ENCODE measurements at regions not wholly inside any gene's neighbourhood (a gene's known extent, or its start where the extent isn't known, plus 50 kb on each side); places are given as distances from the start of the nearest gene placed in this dataset.

DNA sequence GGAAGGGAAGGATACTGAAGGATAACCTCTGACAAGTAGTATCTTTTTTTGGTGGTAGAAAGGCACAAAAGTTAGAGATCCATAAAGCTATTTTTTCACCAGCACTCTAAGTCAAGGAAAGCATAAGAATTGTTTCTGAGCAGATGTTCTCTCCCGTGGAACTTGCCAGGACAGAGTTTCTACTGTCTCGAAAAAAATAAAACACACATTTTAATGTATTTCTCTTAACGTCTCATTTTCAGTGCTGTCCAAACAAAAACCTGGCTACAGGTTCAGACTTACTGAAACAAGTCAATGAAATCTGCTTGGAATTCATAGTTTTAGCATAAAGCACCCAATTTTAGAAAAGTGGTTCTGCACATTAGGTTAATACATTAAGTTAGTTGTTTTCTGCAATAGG is 338.3 kb downstream of the LTN1 start:
- DNase-seq (ENCODE audit: low read depth in 2 of 2): no peak

DNA sequence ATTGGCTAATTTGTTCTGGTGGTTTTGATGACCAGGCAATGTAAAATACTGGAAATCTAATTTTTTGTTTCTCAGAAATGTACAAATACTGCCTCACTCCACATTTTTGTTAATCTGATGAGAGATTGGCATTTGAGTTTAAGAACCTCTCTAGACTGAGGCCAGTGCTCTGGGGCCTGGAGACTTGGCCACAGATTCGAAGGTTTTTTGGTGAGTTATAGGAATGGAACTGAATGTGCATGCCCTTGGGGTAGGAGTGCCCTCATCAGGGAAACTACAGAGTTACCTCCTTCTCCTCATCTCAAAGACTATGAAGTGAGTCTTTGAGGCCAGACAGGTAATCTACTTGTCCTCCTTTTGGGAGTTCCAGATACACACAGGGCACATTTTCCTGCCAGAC is 347.9 kb downstream of the LTN1 start:
- no peak for DNase-seq (ENCODE audit: low read depth in 2 of 2)

DNA sequence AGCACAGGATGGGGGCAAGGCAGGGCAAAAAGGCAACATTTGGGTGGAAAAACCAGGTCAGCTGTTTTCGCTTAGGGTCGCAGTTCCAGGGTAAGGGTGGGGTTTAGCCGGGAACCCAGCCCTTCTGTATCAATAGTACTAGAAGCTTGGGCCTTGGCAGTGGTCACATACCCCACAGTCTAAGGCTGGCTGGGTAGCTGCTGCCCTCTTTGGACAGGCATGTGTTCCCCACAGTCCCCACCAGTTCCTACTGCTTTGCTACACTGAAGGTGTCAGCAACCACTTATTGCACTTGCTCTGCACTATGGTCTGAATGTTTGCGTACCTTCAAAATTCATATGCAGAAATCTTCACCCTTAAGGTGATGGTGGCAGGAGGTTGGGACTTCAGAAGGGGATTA is 349.8 kb downstream of the LTN1 start:
- DNase-seq (ENCODE audit: low read depth in 2 of 2): no peak

DNA sequence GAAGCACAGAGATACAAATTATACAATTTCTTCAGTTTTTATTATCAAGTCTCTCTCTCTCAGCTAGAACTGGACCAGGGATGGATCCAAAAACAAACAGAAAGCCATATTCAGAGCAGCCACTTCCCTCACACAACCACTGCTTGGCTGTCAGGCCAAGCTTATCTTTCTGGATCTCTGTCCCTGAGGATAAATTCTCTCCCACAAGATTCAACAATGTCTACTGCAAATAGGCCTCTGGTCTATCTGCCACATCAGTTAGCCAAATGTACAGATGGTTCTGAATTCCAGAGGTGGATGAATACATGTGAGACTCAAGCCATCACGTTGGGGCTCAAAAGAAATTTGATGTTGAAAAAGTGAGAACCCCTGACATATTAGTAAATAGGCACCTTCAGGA is 350.9 kb downstream of the LTN1 start:
- no peak for DNase-seq (ENCODE audit: low read depth in 2 of 2)

DNA sequence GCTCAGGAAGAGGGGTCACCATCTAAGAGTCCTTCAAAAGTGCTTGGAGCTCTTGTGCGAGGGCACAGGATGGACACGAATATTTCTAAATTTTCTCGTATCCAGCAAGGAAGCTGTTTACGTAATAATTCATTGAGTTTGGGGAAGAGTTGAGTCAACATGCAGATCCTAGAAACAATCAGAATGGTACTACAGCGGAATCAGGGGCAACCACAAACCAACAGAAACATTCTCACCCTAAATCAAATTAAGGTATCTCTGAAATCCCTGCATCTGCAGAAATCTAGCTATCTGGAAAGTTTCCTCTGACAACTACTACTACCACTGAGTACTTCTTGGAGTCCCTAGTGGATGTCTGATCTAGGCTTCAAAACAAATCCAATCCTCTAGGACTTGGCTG is 352.4 kb downstream of the LTN1 start:
- DNase-seq (ENCODE audit: low read depth in 2 of 2): no peak

DNA sequence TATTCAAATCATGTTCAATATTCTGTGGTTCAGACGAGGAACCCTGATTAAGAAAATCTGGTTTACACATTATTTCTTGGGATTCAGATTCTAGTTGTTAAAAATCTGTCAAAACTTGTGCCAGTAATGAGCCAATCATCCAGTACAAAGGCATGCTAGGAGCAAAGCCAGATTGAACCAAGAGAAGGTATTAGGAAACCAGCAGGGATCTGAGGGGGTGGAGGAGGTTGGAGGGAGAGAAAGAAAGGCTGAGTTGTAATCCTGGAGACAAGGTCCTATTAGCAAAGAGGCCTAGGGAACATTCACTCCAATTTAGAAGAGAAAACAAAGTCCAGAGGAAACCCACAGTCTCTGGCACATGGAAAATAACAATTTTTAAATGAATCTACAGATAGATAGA is 352.9 kb downstream of the LTN1 start:
- DNase-seq (ENCODE audit: low read depth in 2 of 2): no peak

DNA sequence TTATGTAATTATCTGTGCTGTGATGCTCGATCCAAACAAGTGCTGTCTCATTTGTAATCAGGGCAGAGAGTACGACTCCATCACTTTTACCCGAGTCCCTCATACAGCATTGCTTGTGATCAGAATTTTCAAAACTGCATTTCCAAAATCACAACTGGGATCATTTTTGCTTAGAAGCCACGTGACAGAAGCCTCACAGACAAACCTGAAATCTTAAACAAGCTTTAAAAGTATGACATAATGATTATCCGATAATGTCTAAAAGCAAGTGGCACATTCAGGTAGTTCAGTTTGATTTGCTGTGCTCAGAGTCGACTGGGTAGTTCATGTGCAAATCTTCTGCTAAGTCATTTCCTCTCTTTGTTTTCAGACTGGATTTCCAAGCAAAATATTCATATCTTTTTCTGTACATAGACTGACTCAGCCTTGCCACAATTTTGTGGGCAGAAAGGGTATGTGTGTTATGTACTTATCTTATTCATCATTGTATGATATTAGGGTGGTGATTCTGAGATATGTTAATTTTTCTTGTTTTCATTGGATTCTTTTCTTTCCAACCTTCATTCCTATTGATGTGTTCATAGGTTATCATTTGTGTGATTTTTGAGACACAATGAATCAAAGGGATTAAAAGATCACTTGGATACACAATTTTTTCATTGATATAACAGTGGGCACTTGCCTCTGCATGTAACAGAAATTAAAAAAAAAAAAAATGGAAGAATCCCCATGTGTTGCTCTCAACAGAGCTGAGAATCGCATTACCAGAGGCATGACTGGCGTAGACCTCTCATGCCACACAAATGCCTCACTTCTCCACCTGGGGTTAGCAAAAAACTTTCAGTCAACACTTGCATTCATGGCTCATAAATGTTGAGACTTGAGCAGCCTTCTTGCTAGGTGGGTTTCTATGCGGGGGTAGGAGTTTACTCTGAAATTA is 355.7 kb downstream of the LTN1 start:
- DNase-seq (ENCODE audit: low read depth in 2 of 2): no peak

DNA sequence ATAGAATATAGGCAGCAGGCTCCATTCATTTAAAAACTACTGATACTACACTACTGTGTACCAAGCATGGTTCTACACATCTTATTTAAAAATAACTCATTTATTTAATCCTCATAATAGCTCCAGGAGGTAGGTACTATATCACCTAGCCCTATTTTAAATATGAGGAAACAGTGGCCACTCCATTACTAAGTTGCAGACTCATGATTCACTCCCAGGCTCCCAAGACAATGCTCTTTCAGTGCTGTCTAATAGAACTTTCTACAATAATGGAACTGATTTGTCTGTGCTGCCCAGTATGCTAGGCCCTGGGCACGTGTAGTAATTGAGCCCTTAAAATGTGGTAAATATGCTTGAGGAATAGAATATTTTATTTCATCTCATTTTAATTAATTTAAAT is 357.1 kb downstream of the LTN1 start:
- DNase-seq (ENCODE audit: low read depth in 2 of 2): no peak

DNA sequence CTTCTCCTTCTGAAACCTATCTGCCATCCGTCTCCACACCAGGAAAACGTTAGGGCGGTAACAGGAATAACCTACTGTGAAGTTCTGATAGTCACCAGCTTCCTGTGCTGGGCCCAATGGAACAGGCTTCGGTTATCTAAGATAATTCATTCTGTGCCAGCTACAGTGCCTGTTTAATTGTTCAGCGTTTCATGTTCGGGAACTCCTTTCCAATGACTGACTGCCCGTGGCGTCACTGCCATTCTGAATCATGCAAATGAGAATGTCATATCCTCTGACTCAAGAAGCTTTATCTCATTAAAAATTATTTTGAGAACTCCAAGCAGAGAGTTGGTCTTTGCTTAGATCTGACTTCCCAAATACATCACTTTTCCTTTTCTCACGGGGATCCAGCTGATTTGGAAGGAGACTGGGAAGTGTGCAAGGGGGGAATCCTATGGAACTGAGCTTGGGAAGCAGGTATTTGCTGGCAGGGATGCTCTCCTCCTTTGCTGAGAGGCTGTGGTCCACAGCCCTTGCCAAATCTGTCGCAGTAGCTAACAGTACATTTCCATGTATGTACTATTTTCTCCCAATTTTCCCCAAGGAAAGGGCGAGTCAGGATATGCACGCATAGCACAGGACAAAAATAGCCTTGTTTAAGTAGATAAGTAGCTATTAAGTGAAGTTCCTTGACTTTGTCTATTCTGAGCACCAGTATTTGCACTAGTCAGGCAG is 358.7 kb downstream of the LTN1 start:
- DNase-seq (ENCODE audit: low read depth in 2 of 2): no peak

DNA sequence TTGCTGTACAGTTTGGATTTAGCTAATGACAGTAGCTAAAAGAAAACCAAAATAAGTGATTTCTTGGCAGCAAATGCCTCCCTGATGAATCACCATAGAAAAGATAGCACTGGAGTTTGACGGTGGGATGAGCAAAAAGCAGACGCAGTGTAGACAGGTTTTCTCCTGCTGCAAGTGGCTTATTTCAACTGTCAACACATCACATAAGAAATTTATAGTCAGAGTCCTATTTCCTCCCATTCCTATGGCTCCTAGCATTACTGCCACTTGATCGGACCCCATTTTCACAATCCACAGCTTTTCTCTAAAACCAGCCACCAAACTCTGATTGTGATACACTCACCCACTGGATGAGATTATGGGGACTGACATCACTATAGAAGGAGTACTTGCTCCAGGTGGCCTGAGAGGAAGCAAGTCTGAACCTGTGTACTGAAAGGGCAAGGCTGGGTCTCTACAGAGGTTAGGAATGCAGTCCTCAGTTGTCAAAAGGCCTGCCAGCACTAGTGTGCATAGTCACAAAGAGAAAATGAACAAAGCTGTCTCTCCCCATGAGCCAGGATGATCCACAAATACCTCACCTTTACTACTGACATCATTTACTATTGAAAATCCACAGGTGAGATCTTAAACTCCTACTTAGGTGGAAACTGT is 359.8 kb downstream of the LTN1 start:
- no peak for DNase-seq (ENCODE audit: low read depth in 2 of 2)

DNA sequence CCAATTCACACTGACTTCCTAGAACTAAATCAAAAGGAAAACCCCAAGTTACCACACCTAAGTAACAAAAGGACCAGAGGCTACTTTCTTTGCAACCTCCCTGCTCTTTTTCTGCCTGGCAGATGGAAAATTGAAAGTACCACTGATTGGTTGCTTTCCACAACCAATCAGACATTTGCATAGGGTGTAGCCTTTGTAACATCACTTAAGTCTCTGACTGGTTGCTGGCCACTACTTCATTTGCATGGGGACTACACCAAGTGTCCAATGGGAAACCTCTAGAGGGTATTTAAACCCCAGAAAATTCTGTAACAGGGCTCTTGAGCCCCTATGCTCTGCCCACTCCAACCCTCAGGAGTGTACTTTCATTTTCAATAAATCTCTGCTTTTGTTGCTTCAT is 365.0 kb downstream of the LTN1 start:
- DNase-seq (ENCODE audit: low read depth in 2 of 2): no peak

DNA sequence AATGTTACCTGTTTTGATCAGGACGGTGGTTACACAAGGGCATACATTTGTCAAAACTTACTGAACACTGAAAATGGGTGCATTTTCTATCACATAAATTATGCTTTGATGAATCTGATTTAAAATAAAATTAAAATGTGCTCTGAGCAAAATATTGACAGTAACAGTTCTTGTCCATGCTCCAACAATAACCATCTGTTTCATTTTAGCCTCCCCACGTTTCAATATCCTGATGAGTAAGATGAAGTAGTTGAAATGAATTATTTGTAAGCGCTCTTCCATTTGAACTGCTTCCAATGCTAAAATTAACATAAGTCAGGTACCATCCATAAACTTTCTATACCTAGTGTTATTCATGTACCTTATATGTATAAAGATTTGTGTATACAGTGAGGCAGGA is 365.4 kb downstream of the LTN1 start:
- DNase-seq (ENCODE audit: low read depth in 2 of 2): no peak

DNA sequence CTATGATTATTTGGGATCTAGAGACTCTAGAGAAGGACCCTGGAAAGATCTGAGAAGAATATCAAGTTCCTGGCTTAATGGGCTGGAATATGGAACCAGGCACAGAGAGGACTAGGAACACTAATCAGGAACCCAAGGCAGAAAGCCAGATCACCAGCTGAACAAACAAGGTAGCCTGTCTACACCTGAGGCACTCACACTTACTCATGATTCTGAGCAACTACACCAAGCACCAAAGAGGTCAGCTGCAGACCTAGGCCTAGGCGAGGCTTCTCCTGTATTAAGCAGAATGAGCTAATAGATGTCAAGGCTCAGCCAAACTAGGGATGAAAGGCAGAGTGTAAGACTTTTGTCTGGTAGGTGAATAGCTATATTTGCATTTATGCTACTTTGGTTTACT is 368.1 kb downstream of the LTN1 start:
- DNase-seq (ENCODE audit: low read depth in 2 of 2): no peak

DNA sequence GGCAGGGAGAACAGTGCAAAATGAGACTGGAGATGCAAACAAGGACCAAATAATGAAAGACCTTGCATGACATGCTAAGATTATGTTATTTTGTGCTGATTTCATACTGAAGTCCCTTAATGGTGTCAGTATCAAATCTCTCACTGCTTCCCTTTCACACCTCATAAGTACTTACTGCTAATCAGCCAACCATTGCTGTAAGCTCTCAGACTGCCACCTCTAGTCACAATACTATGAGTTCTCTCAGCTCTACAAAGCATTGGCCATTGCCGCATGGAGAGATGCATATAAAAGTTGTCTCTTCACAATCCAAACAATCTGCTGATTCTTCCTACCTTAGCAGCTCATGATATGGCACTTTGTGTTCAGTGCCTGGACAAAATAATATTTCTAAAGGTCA is 375.4 kb downstream of the LTN1 start:
- DNase-seq (ENCODE audit: low read depth in 2 of 2): no peak

DNA sequence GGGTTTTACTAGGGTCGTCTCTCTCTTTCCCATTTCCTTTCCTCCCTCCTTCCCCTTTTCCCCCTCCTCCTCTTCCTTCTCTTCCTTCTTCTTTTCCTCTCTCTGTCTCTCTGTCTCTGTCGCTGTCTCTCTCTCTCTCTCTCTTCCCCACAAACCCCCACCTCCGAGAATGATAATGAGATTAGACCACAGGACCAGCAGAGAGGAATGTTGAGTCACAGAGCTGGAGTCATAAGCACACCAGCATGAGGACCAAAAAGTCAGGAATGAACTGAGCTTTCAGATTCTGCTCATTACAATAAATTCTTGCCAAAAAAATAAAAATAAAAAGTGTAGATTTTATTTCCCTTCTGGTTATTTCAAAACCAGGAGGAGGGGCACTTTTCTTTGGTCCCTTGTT is 377.4 kb downstream of the LTN1 start:
- no peak for DNase-seq (ENCODE audit: low read depth in 2 of 2)

DNA sequence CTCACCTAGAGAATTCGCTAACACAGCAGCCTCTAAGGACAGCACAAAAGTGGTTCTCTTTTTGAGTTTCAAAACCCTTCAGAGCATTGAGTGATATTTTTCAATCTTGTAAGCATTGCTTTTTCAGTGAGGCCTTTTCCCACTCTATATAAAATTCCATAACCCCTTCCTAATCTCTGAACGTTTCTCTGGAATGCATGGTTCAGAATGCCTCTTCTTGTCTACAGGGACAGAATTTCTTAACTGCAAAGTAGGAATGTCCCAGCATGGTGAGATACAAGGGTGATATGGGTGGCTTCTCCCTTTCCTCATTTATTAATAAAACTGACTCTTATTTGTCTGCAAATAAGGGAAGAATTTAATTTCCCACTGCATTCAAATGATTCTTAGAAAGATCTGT is 377.9 kb downstream of the LTN1 start:
- no peak for DNase-seq (ENCODE audit: low read depth in 2 of 2)

DNA sequence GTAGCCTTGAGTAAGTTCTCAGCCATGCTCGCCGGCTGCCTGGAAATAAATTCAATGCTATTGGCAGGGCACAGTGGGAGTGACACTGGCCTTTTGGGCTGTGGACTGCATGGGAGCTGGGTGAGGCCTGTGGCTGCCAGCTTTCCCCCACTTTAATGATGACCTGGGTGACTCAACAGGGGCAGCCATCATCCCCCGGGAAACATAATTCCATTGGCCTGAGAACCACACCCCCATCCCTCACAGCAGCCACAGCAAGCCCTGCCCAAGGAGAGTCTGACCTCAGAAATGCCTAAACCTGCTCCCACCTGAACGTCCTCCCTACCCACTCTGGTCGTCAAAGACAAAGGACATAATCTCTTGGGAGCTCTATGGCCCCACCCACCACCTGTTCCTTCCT is 384.0 kb downstream of the LTN1 start:
- no peak for DNase-seq (ENCODE audit: low read depth in 2 of 2)

DNA sequence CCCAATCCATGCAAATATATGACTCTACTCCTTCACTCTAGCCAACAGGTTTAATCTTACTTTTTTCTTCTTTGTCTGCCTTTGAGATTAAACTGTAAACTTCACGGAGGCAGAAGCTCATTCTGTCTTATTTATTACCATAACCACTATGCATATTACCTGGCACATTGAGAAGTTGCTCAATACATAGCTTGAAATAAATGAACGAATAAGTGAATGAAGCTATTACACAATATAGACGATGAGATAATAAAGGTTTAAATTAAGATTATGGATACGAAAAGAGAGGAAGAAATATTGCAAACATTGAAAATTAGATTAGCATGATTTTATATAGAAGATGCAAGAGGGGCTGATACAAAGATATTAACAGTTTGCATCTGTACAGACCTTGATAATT is 385.1 kb downstream of the LTN1 start:
- no peak for DNase-seq (ENCODE audit: low read depth in 2 of 2)

DNA sequence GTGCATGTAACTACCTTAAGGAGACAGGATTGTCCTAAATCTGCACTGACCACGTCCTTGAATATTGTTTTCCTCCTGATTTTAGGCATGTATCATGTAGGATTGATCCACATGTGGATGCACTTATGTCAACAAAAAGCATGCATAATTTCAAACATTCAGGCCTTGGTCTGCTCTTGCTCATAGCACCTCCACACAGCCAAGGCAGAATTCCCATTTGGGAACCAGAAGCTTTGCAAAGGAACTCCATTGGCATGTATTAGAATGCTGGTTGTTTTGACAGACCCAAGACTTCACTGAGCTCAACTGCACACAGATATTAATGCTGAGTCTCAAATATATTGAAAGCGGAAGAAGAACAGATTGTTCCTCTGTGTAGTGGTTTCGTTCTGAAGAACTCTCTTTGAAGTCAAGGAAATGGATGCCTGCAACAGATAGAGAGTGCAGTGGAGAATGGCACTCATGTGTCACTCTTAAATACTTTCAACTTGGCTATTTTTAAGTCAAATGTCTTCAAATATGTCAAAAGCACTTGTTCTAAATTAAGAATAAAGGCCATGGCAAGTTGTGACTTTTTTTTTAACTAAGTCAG is 387.6 kb downstream of the LTN1 start:
- no peak for DNase-seq (ENCODE audit: low read depth in 2 of 2)

DNA sequence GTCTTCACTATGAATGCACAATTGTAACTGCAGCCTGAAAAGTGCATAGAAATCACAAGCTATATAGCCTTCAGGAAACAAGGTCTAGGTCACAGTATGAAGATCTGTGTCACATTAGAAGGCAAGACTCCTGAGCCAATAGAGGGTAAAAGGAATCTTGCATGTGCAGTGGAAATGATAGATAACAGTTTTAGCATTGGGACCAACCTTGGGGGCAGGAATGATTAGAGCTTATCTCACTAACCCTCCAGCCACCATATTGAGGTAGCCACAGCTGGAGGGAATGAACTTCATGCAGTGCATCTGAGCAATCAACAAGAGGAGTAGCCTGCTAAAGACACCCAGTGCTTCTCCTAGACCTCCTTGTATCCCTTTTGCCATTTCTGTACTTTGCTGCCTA is 390.1 kb downstream of the LTN1 start:
- DNase-seq (ENCODE audit: low read depth in 2 of 2): no peak

DNA sequence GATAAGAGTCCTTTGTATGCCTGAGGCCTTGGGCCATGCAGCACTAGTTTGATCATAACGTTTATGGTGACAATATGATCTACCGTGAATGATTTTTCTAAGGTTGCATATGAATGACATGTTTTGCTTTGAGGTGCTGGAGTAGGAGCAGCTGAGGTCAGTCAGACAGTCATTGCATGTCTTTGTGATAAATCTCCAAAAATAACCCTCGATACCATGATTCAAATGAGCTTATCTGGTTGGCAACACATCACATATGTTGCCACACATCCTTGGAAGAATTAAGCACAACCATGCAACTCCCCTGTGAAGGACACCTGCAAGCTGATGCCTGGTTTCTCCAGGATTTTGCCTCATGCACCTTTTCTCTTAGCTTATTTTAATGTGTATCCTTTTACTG is 394.5 kb downstream of the LTN1 start:
- DNase-seq (ENCODE audit: low read depth in 2 of 2): no peak

DNA sequence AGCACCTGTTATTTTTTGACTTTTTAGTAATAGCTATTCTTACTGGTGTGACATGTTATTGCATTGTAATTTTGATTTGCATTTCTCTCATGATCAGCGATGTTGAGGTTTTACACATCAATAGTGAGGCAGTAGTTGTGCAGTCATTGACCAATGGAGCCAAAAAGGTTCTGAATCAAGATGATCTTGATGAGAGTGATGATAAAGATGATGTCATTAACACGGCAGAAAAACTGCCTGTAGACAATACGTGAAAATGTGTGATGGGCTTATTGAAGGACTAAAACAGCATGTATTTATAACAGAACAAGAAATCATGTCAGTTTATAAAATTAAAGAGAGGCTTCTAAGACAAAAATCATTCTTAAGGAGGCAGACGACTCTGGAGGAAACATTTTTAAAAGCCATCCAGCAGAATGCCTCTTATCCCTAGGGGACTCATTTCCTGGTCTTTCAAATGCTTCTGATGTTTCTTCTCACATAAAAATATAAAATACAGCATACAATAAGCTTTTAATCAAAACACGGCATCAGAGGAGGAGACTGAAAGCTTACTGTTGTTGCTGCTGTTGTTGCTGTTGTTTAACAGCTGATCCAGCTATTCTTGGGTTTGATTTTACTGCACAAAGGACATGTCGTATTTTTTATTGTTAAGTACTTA is 400.3 kb downstream of the LTN1 start:
- no peak for DNase-seq (ENCODE audit: low read depth in 2 of 2)

Measured in stimulated activated CD4-positive, alpha-beta T cell treated with anti-CD3 and anti-CD28 coated beads, Interleukin-1b, Interleukin-23, amount 100 ng/mL, for 1 hour (primary cell).